IMR-90 (cell line): ENCODE measurements at regions not wholly inside any gene's neighbourhood (a gene's known extent, or its start where the extent isn't known, plus 50 kb on each side); places are given as distances from the start of the nearest gene placed in this dataset.

Source experiments
- ATAC-seq: fragments of 200-7000 bp; cut with Tn5 transposase; 2 replicates; pipeline ENCODE4 v1.9.1; 2020; ENCODE audit warnings: low read depth, mild to moderate bottlenecking, moderate library complexity
- BruUV-seq: library from RNA; stranded (reverse); fragments of 400-500 nt; replicated peaks from 2 replicates; lab custom pipeline; 2021; lab: Mats Ljungman, UMichigan
- CTCF ChIA-PET: fragments of 300-600 bp; formaldehyde crosslinking; extraction: SDS; loops from one replicate; lab custom pipeline; 2021; ENCODE audit warnings: antibody characterized with exemption; lab: Yijun Ruan, JAX
- POLR2A ChIA-PET: fragments of 300-600 bp; sonication (Branson Sonifier 250); formaldehyde crosslinking; loops from one replicate; lab custom pipeline; 2022; ENCODE audit warnings: antibody characterized with exemption; ENCODE audit not compliant: unreplicated experiment; lab: Charles Lee
- DNase-seq: peaks from one replicate; pipeline ENCODE4 v3.0.0; 2013
- H2AFZ ChIP-seq: replicated peaks from 2 replicates; pipeline ENCODE3; 2013; ENCODE audit warnings: low read length, mild to moderate bottlenecking; ENCODE audit not compliant: poor library complexity
- H2AK5ac ChIP-seq: 2 replicates; pipeline ENCODE4 v1.6.1; 2013; ENCODE audit warnings: low read depth, low read length, inconsistent platforms
- H2AK9ac ChIP-seq: replicated peaks from 2 replicates; pipeline ENCODE3; 2013; ENCODE audit warnings: mild to moderate bottlenecking, low read depth, low read length, moderate library complexity; ENCODE audit not compliant: poor library complexity
- H2BK120ac ChIP-seq: 2 replicates; pipeline ENCODE4 v1.6.1; 2013; ENCODE audit warnings: low read depth, low read length, inconsistent platforms
- H2BK15ac ChIP-seq: 3 replicates; pipeline ENCODE4 v1.6.1; 2013; ENCODE audit warnings: low read depth, low read length, inconsistent platforms
- H2BK20ac ChIP-seq: 2 replicates; pipeline ENCODE4 v1.6.1; 2013; ENCODE audit warnings: low read depth, mild to moderate bottlenecking, inconsistent platforms, low read length, moderate library complexity
- H2BK5ac ChIP-seq: 2 replicates; pipeline ENCODE4 v1.6.1; 2013; ENCODE audit warnings: mild to moderate bottlenecking, low read depth, low read length, inconsistent platforms; ENCODE audit not compliant: poor library complexity, severe bottlenecking
- H3K14ac ChIP-seq: replicated peaks from 2 replicates; pipeline ENCODE4 v1.6.1; 2013; ENCODE audit warnings: low read depth, low read length, inconsistent platforms
- H3K18ac ChIP-seq: 2 replicates; pipeline ENCODE4 v1.6.1; 2013; ENCODE audit warnings: low read depth, low read length, control low read depth
- H3K23ac ChIP-seq: 2 replicates; pipeline ENCODE4 v1.6.1; 2013; ENCODE audit warnings: low read depth, low read length, inconsistent platforms
- H3K27ac ChIP-seq: 2 replicates; pipeline ENCODE4 v1.5.1; 2013; ENCODE audit warnings: mild to moderate bottlenecking, control low read depth, low read length; ENCODE audit not compliant: insufficient read depth
- H3K27me3 ChIP-seq: 2 replicates; pipeline ENCODE4 v1.6.1; 2013; ENCODE audit warnings: low read length; ENCODE audit not compliant: control insufficient read depth, insufficient read depth
- H3K36me3 ChIP-seq: 2 replicates; pipeline ENCODE4 v1.6.1; 2013; ENCODE audit warnings: low read length, mixed read lengths; ENCODE audit not compliant: control insufficient read depth, insufficient read depth
- H3K4ac ChIP-seq: 2 replicates; pipeline ENCODE4 v1.6.1; 2013; ENCODE audit warnings: low read depth, low read length, inconsistent platforms
- H3K4me1 ChIP-seq: 2 replicates; pipeline ENCODE4 v1.6.1; 2013; ENCODE audit warnings: low read length, mixed read lengths; ENCODE audit not compliant: control insufficient read depth, insufficient read depth
- H3K4me2 ChIP-seq: 2 replicates; pipeline ENCODE4 v1.6.1; 2013; ENCODE audit warnings: low read depth, mild to moderate bottlenecking, control low read depth, low read length, moderate library complexity
- H3K4me3 ChIP-seq: 2 replicates; pipeline ENCODE4 v1.5.1; 2013; ENCODE audit warnings: low read depth, mild to moderate bottlenecking, control low read depth, low read length, moderate library complexity; ENCODE audit not compliant: insufficient read depth
- H3K56ac ChIP-seq: 2 replicates; pipeline ENCODE4 v1.6.1; 2013; ENCODE audit warnings: low read length, inconsistent platforms; ENCODE audit not compliant: insufficient read depth; ENCODE audit errors: extremely low read depth
- H3K79me1 ChIP-seq, 2 experiments: 2 replicates each; pipeline ENCODE4 v1.6.1; 2013; ENCODE audit warnings: low read length in 2 of 2, inconsistent platforms in 1 of 2, low read depth in 1 of 2
- H3K9ac ChIP-seq: 2 replicates; pipeline ENCODE4 v1.6.1; 2013; ENCODE audit warnings: low read depth, low read length, control low read depth
- H3K9me1 ChIP-seq: 2 replicates; pipeline ENCODE4 v1.6.1; 2013; ENCODE audit warnings: low read length, inconsistent platforms; ENCODE audit not compliant: insufficient read depth
- H3K9me3 ChIP-seq: 2 replicates; pipeline ENCODE4 v1.6.1; 2013; ENCODE audit warnings: low read length; ENCODE audit not compliant: control insufficient read depth, insufficient read depth
- H4K20me1 ChIP-seq: 2 replicates; pipeline ENCODE4 v1.6.1; 2013; ENCODE audit warnings: low read length, inconsistent platforms; ENCODE audit not compliant: insufficient read depth
- H4K5ac ChIP-seq: 2 replicates; pipeline ENCODE4 v1.6.1; 2013; ENCODE audit warnings: mild to moderate bottlenecking, low read depth, low read length, control low read depth
- H4K8ac ChIP-seq, 2 experiments: 2 replicates each; pipeline ENCODE4 v1.6.1; 2013; ENCODE audit warnings: low read depth in 2 of 2, low read length in 2 of 2, control low read depth in 1 of 2, inconsistent platforms in 1 of 2
- H4K91ac ChIP-seq: 2 replicates; pipeline ENCODE4 v1.6.1; 2013; ENCODE audit warnings: low read depth, low read length, inconsistent platforms; ENCODE audit not compliant: insufficient read depth
- CHD1 ChIP-seq: IDR thresholded peaks from 2 replicates; pipeline ENCODE4 v1.6.1; 2012; ENCODE audit warnings: low read depth, low read length, improper control_type of control experiment
- ELK1 ChIP-seq: fragments of 150-350 bp; IDR thresholded peaks from 2 replicates; pipeline ENCODE4 v1.6.1; 2016; ENCODE audit warnings: low read depth, mild to moderate bottlenecking, low read length, moderate library complexity, borderline replicate concordance
- POLR2A ChIP-seq: IDR thresholded peaks from 2 replicates; pipeline ENCODE4 v1.6.1; 2012; ENCODE audit warnings: mild to moderate bottlenecking, low read depth, low read length
- RCOR1 ChIP-seq: IDR thresholded peaks from 2 replicates; pipeline ENCODE4 v1.6.1; 2012; ENCODE audit warnings: mild to moderate bottlenecking, low read length, improper control_type of control experiment; ENCODE audit not compliant: insufficient replicate concordance
- WGBS, 2 experiments: methylation state at CpG; one replicate each; pipeline versions ENCODE4 v1.1.5 to v1.1.7; 2013; ENCODE audit warnings: missing lambda C conversion rate in 2 of 2; ENCODE audit not compliant: insufficient read length in 1 of 2; ENCODE audit errors: extremely low coverage in 2 of 2; 5-methylcytosine and 5-hydroxymethylcytosine counted together
- dilution Hi-C: fragments of 300-500 bp; cut with HindIII; formaldehyde crosslinking; loops from one replicate; pipeline ENCODE4 v1.14.3; 2018; ENCODE audit warnings: low sequenced_read_pairs; ENCODE audit not compliant: unreplicated experiment
- in situ Hi-C: fragments of 300-500 bp; cut with MboI; formaldehyde crosslinking; loops from 3 replicates; pipeline ENCODE4 v1.14.3; 2019; ENCODE audit warnings: low sequenced_read_pairs, inconsistent platforms, mixed read lengths
- intact Hi-C: fragments of 100-400 bp; cut with micrococcal nuclease; formaldehyde crosslinking; loops from 2 replicates; pipeline ENCODE4 v1.10.0; 2022

GRCh38 chr2:236516708-236517107 lies 52.9 kb upstream of the ACKR3 start:
- no peak overlapping the region for H2BK20ac ChIP-seq
- no peak overlapping the region for H3K9ac ChIP-seq
- H3K27ac ChIP-seq: no peak overlapping the region
- no peak overlapping the region for H2BK15ac ChIP-seq
- no peak overlapping the region for H3K4me2 ChIP-seq
- H2BK120ac ChIP-seq: no peak overlapping the region
- H3K4ac ChIP-seq: no peak overlapping the region
- H3K9me3 ChIP-seq: no peaks in the 10 kb centered on the region
- no peak overlapping the region for H2BK5ac ChIP-seq
- H4K20me1 ChIP-seq: no peaks in the 10 kb centered on the region
- no peak overlapping the region for H3K14ac ChIP-seq
- POLR2A ChIA-PET: no interaction called here
- no peaks in the 10 kb centered on the region for H3K36me3 ChIP-seq
- intact Hi-C loops (loop anchor here (2.0 kb wide), 1 partner anchor 502 kb away; no protein-coding TSS in a partner anchor), in situ Hi-C loops (loop anchor here (10.0 to 25.0 kb wide), 2 partner anchors 538 to 1046 kb away; partner anchors contain the start of gene PRLH), dilution Hi-C loops (no loop called here)
- no peak overlapping the region for H4K5ac ChIP-seq
- no peaks in the 10 kb centered on the region for H3K79me1 ChIP-seq
- 64% methylated on average over 2 of the region's 6 CpGs; no CpG with 5 or more reads in 1 of the 2 experiments for WGBS, 2 experiments
- ATAC-seq (no peak), DNase-seq (no peak)
- no peak overlapping the region for H2AK9ac ChIP-seq
- H4K91ac ChIP-seq: no peak overlapping the region
- CTCF ChIA-PET: no interaction called here
- no peak overlapping the region for H3K56ac ChIP-seq
- H3K9me1 ChIP-seq: no peaks in the 10 kb centered on the region
- BruUV-seq: no TSS peak
- no peak overlapping the region for H3K23ac ChIP-seq
- peaks cover 7% of the 10 kb centered on the region for H3K27me3 ChIP-seq
- no peak overlapping the region for H3K18ac ChIP-seq
- no peak overlapping the region for H2AK5ac ChIP-seq
- no peak overlapping the region for H4K8ac ChIP-seq
- TF ChIP-seq ELK1 (no peak), RCOR1 (no peak), CHD1 (no peak), POLR2A (no peak)
- no peak overlapping the region for H2AFZ ChIP-seq
- no peaks in the 10 kb centered on the region for H3K4me1 ChIP-seq
- H3K4me3 ChIP-seq: no peak overlapping the region
